GM19467 (cell line): ENCODE measurements at regions not wholly inside any gene's neighbourhood (a gene's known extent, or its start where the extent isn't known, plus 50 kb on each side); places are given as distances from the start of the nearest gene placed in this dataset.

ENCODE experiments used
- ATAC-seq: cut with Tn5 transposase; IDR thresholded peaks from one replicate; pipeline ENCODE4 v1.9.1; 2021; ENCODE audit warnings: mild to moderate bottlenecking, moderate library complexity; ENCODE audit not compliant: unreplicated experiment

- no peak for ATAC-seq
These were observed 186.9 kb upstream of the BTG1 start for GRCh38 chr12:92332552-92332951.

- ATAC-seq, result no peak
These were observed 185.7 kb upstream of the BTG1 start for GRCh38 chr12:92331383-92331782.

- no peak for ATAC-seq
These were observed 185.0 kb upstream of the BTG1 start for GRCh38 chr12:92330654-92331053.

GRCh38 chr12:92326877-92327276, 181.2 kb upstream of the BTG1 start:
- no peak for ATAC-seq

- no peak for ATAC-seq
These were observed 179.3 kb upstream of the BTG1 start for GRCh38 chr12:92324849-92325500.

GRCh38 chr12:92312463-92312964, 166.9 kb upstream of the BTG1 start:
- ATAC-seq, result no peak

- no peak for ATAC-seq
These were observed 158.9 kb upstream of the BTG1 start for GRCh38 chr12:92304371-92305055.

- no peak for ATAC-seq
These were observed 156.6 kb upstream of the BTG1 start for GRCh38 chr12:92302041-92302829.

GRCh38 chr12:92301356-92301755, 155.7 kb upstream of the BTG1 start:
- no peak for ATAC-seq

- no peak for ATAC-seq
These were observed 155.1 kb upstream of the BTG1 start for GRCh38 chr12:92300777-92301176.

GRCh38 chr12:92299744-92300143, 154.1 kb upstream of the BTG1 start:
- no peak for ATAC-seq

GRCh38 chr12:92299344-92299743, 153.7 kb upstream of the BTG1 start:
- ATAC-seq, result no peak

- no peak for ATAC-seq
These were observed 152.5 kb upstream of the BTG1 start for GRCh38 chr12:92297932-92298696.

GRCh38 chr12:92297405-92297804, 151.8 kb upstream of the BTG1 start:
- no peak for ATAC-seq

- ATAC-seq, result no peak
These were observed 149.9 kb upstream of the BTG1 start for GRCh38 chr12:92295523-92295922.

GRCh38 chr12:92294676-92295440, 149.2 kb upstream of the BTG1 start:
- no peak for ATAC-seq

GRCh38 chr12:92292016-92292415, 146.4 kb upstream of the BTG1 start:
- ATAC-seq, result no peak

GRCh38 chr12:92290886-92291285, 145.2 kb upstream of the BTG1 start:
- ATAC-seq, result no peak

- ATAC-seq, result no peak
These were observed 144.7 kb upstream of the BTG1 start for GRCh38 chr12:92290350-92290695.

- no peak for ATAC-seq
These were observed 144.1 kb upstream of the BTG1 start for GRCh38 chr12:92289629-92290349.
